Muscle layer of colon (tissue), 2 donors: ENCODE measurements at regions not wholly inside any gene's neighbourhood (a gene's known extent, or its start where the extent isn't known, plus 50 kb on each side); places are given as distances from the start of the nearest gene placed in this dataset.

Experiments used
- H3K27ac ChIP-seq: one replicate; pipeline ENCODE4 v1.7.0; 2013; ENCODE audit warnings: low read depth, mild to moderate bottlenecking, low read length, moderate library complexity
- H3K27me3 ChIP-seq, 2 donors: one replicate each; pipeline ENCODE4 v1.7.0; 2013; ENCODE audit warnings: low read length in 2 of 2, mild to moderate bottlenecking in 2 of 2; ENCODE audit not compliant: insufficient read depth in 2 of 2, control insufficient read depth in 1 of 2
- H3K36me3 ChIP-seq: one replicate; pipeline ENCODE4 v1.7.0; 2013; ENCODE audit warnings: mild to moderate bottlenecking, low read length; ENCODE audit not compliant: insufficient read depth
- H3K4me1 ChIP-seq: one replicate; pipeline ENCODE4 v1.7.0; 2013; ENCODE audit warnings: mild to moderate bottlenecking, low read length; ENCODE audit not compliant: insufficient read depth
- H3K4me3 ChIP-seq, 2 donors: one replicate each; pipeline ENCODE4 v1.7.0; 2013; ENCODE audit warnings: low read length in 2 of 2, low read depth in 1 of 2, mild to moderate bottlenecking in 1 of 2, moderate library complexity in 1 of 2
- H3K9ac ChIP-seq: one replicate; pipeline ENCODE4 v1.7.0; 2013; ENCODE audit warnings: low read length
- H3K9me3 ChIP-seq: one replicate; pipeline ENCODE4 v1.7.0; 2013; ENCODE audit warnings: mild to moderate bottlenecking, low read length
- donor health status: abdominal sarcoma.
- donor health status: Adenocarcinoma of cecum.

DNA sequence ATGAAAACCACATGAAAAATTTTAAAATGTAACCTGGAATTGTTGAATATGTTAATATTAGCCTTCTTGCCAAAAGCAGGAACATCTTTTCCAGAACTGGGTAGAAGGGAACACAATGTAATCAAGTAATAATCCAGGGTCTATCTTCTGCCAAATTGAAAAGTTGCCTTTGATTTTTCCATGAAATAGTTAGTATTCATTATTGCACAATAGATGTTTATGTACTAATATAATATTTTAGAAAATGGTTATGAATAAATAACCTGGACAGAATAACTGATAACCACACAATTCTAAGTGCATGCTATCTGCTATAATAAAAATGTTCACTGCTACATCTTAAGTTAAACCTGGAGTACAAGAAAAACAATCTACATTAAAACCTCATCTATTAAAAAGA lies 802.3 kb downstream of the LIG4 start:
- Histone ChIP-seq H3K36me3 (no peaks in the 10 kb centered on the region), H3K9me3 (no peaks in the 10 kb centered on the region), H3K27ac (no peak overlapping the region), H3K27me3 (no peaks in the 10 kb centered on the region), H3K4me3 (no peak overlapping the region), H3K9ac (no peak overlapping the region), H3K4me1 (no peaks in the 10 kb centered on the region)

- H3K4me3 ChIP-seq, result no peak overlapping the region
- no peak overlapping the region for H3K9ac ChIP-seq
- no peak overlapping the region for H3K27ac ChIP-seq
- no peaks in the 10 kb centered on the region for H3K4me1 ChIP-seq
- H3K27me3 ChIP-seq, result no peaks in the 10 kb centered on the region
- H3K9me3 ChIP-seq, result no peaks in the 10 kb centered on the region
- H3K36me3 ChIP-seq, result no peaks in the 10 kb centered on the region
These were observed 808.3 kb downstream of the LIG4 start for GRCh38 chr13:107407074-107407473.

DNA sequence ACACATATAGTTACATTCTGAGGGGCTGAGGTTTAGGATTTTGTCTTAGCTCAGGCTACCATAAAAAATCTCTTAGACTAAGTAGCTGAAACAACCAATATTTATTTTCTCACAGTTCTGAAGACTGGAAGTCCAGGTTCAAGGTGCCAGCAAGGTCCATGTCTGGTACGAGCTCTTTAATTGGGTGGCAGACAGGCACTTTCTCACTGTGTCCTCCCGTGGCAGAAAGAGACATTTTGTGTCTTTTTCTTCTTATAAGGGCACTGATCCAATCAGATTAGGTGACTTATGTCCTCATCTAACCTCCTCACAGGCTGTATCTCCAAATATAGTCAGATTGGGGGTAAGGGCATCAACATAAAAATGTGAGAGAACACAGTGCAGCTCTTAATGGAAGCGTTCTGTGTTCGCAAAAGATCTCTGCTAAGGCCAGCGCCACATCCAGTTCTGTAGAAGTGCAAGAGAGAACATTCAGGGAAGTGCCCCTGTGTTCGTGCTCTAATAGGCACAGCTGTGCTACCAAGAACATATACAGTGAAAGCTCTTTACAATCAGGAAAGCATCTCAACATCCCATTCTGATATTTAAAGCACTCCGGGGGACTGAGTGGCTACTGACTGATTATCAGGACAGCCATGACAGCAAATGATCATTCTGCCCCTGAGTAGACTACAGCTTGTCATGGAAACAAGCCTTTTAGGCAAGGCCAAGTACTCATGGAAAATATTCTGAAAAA lies 819.2 kb downstream of the LIG4 start:
- H3K4me1 ChIP-seq, result no peaks in the 10 kb centered on the region
- H3K4me3 ChIP-seq, result no peak overlapping the region
- H3K27ac ChIP-seq, result no peak overlapping the region
- H3K27me3 ChIP-seq, result no peaks in the 10 kb centered on the region
- H3K9ac ChIP-seq, result no peak overlapping the region
- no peaks in the 10 kb centered on the region for H3K36me3 ChIP-seq
- H3K9me3 ChIP-seq, result no peaks in the 10 kb centered on the region

DNA sequence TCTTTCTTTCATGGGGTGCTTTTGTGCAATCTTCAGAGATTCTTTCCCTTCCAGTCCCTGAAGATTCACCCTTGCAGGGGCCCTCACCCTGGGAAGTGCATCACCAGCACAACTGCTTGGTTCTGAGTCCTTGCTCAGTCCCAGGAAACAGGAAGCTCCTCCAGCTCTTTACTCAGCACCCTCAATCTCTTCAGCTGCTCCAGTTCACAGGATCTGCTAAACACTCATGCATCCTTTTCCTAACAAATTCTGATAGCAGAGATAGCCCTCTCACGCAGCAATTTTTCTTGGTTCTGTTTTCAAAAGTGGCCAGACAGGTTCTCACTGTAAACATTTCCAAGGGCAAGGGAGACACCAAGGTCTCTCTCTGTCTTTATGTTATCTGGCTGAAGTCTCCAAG lies 823.1 kb downstream of the LIG4 start:
- Histone ChIP-seq H3K4me1 (no peaks in the 10 kb centered on the region), H3K36me3 (no peaks in the 10 kb centered on the region), H3K4me3 (no peak overlapping the region), H3K27me3 (no peaks in the 10 kb centered on the region), H3K9ac (no peak overlapping the region), H3K27ac (no peak overlapping the region), H3K9me3 (no peaks in the 10 kb centered on the region)

DNA sequence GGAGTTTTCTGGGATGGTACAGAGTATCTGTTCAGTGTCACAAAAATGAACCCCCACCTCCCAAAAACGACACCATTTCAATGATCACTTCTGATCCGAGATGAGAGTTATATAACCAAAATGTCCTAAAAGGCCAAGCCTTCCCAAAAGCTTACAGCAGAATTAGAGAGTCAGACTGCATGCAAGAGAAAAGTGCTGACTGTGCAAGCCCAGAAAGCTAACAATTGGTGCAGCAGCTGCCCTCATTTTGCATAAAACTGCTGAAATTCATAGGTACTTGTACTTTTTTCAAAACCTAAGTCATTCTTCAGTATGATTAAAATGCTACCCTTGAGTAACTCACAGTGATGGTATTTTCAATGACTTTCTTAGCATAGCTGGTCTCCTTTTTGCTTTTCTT lies 819.6 kb upstream of the ARGLU1 start:
- no peaks in the 10 kb centered on the region for H3K27me3 ChIP-seq
- no peaks in the 10 kb centered on the region for H3K4me1 ChIP-seq
- H3K27ac ChIP-seq, result no peak overlapping the region
- no peaks in the 10 kb centered on the region for H3K36me3 ChIP-seq
- H3K9me3 ChIP-seq, result no peaks in the 10 kb centered on the region
- H3K9ac ChIP-seq, result no peak overlapping the region
- H3K4me3 ChIP-seq, result no peak overlapping the region

DNA sequence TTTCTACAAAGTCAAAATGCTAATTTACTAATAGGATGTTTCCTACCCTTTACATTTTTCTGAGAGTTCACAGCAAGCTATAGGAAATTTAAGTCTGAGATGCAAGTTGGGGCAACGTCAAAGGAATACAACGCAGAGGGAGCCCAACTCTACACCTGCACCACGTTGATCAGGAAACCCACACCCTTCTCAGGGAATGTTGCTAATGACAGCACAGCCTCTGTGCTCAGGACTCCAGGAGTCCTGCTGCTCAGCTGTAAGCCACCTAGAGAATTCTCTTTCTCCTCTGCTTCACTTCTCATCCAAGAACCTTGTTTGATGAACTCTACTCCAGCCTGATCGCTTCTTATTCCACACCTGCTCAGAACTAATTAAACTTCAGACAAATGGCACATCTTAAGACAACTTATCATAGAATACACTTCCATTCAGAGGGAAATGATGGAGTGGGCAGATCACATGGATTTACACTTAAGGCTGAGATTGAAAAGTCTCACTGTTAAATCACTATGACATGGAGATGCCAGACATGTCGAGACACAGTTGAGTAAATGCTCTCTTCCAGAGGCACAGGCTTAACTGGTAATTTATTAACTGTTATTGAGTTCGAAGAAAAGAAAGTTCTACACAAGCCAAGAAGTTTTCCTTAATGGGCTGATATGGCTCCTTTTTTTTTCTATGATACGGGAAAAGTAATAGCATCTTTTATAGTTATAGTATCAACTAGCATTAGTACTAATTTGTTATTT lies 811.6 kb upstream of the ARGLU1 start:
- no peaks in the 10 kb centered on the region for H3K27me3 ChIP-seq
- H3K27ac ChIP-seq, result no peak overlapping the region
- no peak overlapping the region for H3K4me3 ChIP-seq
- no peaks in the 10 kb centered on the region for H3K36me3 ChIP-seq
- H3K4me1 ChIP-seq, result no peaks in the 10 kb centered on the region
- H3K9ac ChIP-seq, result no peak overlapping the region
- H3K9me3 ChIP-seq, result no peaks in the 10 kb centered on the region

- Histone ChIP-seq H3K27ac (no peak overlapping the region), H3K9ac (no peak overlapping the region), H3K27me3 (no peaks in the 10 kb centered on the region), H3K4me3 (no peak overlapping the region), H3K9me3 (no peaks in the 10 kb centered on the region), H3K36me3 (no peaks in the 10 kb centered on the region), H3K4me1 (no peaks in the 10 kb centered on the region)
These were observed 808.6 kb upstream of the ARGLU1 start for GRCh38 chr13:107376341-107377125.

DNA sequence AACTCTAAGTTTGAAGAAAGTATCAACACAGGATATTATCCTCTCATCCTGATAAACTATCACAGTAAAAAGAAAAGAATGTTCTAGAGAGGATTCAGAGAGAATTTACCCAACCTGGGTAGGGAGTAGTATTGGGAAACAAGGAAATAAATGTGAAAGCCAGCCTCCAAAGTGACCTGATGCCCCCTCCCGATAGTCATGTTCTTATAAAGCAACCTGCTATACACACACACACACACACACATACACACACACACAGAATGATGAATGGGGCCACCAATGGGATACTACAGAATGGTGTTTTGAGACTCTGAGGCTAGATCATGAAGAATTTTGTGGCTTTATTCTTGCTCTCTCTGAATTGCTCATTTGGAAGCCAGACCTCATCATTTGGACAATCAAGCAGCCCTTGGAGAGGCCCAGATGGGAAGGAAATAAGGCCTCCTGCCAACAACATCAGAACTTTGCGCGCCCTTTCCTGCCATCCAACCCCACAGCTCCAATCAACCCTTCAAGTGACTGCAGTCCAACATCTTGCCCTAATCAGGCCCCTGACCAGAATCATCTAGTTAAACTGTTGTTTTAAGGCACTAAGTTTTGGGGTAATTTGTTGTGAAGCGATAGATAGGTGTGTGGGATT lies 807.9 kb upstream of the ARGLU1 start:
- Histone ChIP-seq H3K9ac (no peak overlapping the region), H3K36me3 (no peaks in the 10 kb centered on the region), H3K9me3 (no peaks in the 10 kb centered on the region), H3K4me1 (no peaks in the 10 kb centered on the region), H3K4me3 (no peak overlapping the region), H3K27me3 (no peaks in the 10 kb centered on the region), H3K27ac (no peak overlapping the region)

- H3K36me3 ChIP-seq, result no peaks in the 10 kb centered on the region
- H3K9ac ChIP-seq, result no peak overlapping the region
These were observed 806.1 kb upstream of the ARGLU1 start for GRCh38 chr13:107374038-107374437.

DNA sequence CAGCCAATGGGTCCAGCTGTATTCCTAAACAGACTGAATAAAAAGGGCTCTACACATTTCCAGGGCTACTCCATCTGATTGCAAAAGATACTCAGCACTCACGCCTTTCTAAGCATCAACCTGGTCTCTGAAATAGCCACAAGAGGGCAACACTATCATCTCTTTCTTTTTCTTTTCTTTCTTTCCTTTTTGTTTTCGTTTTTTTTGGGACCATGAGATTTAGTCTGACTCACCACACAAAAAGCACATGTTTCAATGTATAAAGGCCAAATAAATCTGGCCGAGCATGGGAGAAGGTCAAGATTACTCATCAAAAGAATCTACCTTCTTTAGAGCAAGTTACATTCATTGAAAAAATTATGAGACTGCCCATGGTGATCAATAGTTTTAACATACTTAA lies 805.6 kb upstream of the ARGLU1 start:
- Histone ChIP-seq H3K9me3 (no peaks in the 10 kb centered on the region), H3K27ac (no peak overlapping the region), H3K4me3 (no peak overlapping the region), H3K36me3 (no peaks in the 10 kb centered on the region), H3K9ac (no peak overlapping the region), H3K27me3 (no peaks in the 10 kb centered on the region), H3K4me1 (no peaks in the 10 kb centered on the region)

More at GRCh38 chr13:107374038-107374437, 806.1 kb upstream of the ARGLU1 start:
- Histone ChIP-seq H3K27ac (no peak overlapping the region), H3K4me3 (no peak overlapping the region), H3K9me3 (no peaks in the 10 kb centered on the region), H3K4me1 (no peaks in the 10 kb centered on the region), H3K27me3 (no peaks in the 10 kb centered on the region)
